Stimulated activated naive CD4-positive, alpha-beta T cell (primary cell): ENCODE measurements at regions not wholly inside any gene's neighbourhood (a gene's known extent, or its start where the extent isn't known, plus 50 kb on each side); places are given as distances from the start of the nearest gene placed in this dataset.
"Not testable (repeated sequence)": the region's sequence is repeated elsewhere in the genome, so short reads cannot be mapped to it uniquely, and the experiment has no call there.

Experiments
- DNase-seq, 6 experiments: peaks; one replicate each; lab custom pipeline; 2025; lab: John Stamatoyannopoulos, UW

GRCh38 chr7:79552463-79552862 lies 99.0 kb upstream of the MAGI2 start:
- DNase-seq = no peak

GRCh38 chr7:79548727-79549126 lies 95.3 kb upstream of the MAGI2 start:
- no peak for DNase-seq

DNA sequence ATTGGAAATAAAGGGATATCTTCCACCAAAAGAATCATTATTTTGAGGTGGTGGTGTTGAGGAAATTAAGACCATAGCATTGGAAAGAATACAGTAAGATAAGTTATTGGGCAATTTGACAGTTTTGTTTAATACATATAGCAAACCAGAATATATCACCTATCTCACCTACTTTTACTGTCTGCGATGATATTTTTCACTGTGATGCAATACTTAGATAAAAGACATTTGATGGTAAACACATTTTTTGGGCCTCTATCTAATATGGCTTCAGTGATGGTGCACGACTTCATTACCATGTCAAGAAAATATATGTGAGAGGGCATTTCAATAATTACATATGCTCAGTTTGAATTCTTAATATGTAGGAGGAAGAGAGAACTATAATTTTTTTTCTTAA lies 93.7 kb upstream of the MAGI2 start:
- DNase-seq = no peak

- no peak for DNase-seq
Measured at GRCh38 chr7:79540592-79540991, 87.1 kb upstream of the MAGI2 start.

DNA sequence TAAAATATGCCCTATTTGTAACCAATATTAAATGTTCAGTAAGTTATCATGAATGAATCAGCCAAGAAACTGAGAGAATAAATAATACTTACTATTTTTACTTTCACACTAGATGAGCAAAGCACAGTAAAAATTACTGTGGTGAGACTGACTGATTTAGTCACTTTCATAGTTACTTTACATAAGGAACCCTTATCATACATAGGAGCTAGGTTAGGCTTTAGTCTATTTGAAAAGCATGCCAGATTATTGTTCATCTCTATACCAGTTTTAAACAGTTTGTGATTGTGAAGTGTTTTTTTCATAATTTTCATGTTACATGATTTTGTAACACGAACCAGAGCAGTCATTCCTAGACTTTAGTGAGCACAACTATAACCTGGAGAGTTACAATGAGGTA lies 80.7 kb upstream of the MAGI2 start:
- DNase-seq = no peak

GRCh38 chr7:79531905-79532664 lies 78.6 kb upstream of the MAGI2 start:
- DNase-seq = no peak

DNA sequence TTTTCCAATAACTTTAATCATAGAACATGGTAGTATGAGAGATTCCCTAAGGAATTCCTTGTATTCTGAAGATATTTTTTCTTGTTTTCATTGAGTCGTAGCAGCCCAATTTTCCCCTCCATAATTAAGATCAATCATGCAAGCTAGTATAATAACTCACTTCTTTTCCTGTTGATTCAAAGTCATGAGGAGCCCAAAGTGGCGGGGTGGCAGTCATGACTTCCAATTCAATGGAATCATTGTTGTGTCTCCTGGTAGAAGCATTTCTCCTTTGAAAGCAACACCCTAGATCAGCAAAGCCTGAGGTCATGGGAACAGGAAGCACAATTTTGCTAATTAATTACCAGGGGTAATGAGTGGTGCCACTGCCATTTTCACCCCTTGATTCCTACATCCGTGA lies 77.6 kb upstream of the MAGI2 start:
- DNase-seq = no peak

GRCh38 chr7:79529881-79530235 lies 76.4 kb upstream of the MAGI2 start:
- no peak for DNase-seq

- DNase-seq = no peak
Measured at GRCh38 chr7:79529214-79529880, 75.9 kb upstream of the MAGI2 start.

DNA sequence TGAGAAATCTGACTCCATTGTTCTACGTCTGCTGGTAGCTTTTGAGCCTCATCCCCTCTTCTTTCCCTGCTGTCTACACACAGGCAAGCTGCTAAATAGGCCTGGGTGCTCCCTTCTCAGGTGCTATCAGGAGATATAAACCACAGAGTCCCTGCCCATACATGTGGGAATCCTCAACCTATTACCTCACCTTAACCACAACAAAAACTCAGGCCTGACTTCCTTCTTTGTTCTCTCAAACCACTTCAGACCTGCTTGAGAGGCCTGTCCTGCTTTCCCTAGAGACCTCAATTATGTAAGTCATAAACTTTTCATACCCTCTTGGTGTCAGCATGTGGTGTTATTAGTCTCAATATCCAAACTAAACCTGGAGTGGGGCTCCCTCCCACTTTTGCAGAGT lies 75.0 kb upstream of the MAGI2 start:
- no peak for DNase-seq

GRCh38 chr7:79524048-79524447 lies 70.6 kb upstream of the MAGI2 start:
- DNase-seq = no peak

DNA sequence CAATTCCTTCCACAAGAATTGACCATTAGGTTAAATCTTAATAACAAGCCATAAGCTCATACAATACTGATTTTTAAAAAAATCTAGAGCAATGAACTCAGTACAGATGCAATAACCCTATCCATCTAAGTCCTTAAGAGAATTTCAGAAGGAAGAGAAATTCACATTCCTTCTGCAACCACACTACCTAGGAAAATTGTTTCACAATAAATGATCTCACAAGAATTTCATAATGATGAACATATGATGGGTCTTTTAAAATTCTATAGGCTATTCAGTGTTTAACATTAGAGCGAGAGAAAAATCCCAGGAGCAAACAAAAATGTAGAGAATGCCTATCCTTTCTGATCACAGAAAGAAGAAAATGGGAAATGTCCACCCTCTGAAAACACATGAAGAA lies 70.0 kb upstream of the MAGI2 start:
- no peak for DNase-seq

DNA sequence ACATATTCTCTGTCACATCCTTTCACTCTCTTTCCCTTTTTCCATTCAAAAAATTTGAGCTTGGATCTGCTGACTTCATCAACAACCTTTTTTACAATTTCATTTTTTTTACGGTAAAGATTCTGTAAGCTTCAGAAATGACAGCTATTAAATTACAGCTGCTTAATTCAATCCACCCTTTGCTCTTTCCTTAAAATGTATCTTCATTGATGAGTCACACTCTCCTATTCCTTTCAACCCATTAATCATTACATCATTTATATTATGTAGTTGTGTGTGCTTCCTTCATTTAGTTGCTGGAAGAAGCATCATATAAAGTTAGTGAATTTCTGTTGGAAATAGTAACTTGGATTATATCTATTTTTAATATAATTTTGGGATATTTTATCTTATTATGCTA lies 67.1 kb upstream of the MAGI2 start:
- DNase-seq = no peak

GRCh38 chr7:79515358-79515757 lies 61.9 kb upstream of the MAGI2 start:
- DNase-seq = no peak

- DNase-seq = no peak
Measured at GRCh38 chr7:79513261-79513660, 59.8 kb upstream of the MAGI2 start.

GRCh38 chr7:79512261-79512660 lies 58.8 kb upstream of the MAGI2 start:
- no peak for DNase-seq

GRCh38 chr7:79511056-79511455 lies 57.6 kb upstream of the MAGI2 start:
- not testable (repeated sequence) for DNase-seq

- DNase-seq = no peak
Measured at GRCh38 chr7:79507131-79507530, 53.7 kb upstream of the MAGI2 start.

DNA sequence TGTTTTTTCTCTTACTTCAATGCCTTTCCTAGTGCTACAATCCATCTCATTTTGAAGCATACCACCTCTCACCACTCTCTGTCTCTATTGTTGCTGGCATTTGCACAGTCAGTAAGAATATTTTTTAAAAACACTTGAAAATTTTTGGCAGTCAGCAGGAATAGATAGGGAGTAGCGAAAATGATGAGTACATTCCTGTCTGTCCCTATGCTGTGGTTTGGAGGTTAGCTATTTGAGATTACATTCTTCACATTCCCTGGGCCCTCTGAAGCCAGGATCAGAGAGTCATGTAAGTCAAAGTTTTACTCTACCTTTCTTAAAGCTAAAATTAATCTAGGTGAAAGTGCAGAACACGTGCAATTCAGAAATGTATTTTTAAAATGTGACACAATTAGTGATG lies 53.0 kb upstream of the MAGI2 start:
- no peak for DNase-seq

GRCh38 chr7:79504607-79505389 lies 51.3 kb upstream of the MAGI2 start:
- DNase-seq = no peak
